GM12873 (cell line): ENCODE measurements at regions not wholly inside any gene's neighbourhood (a gene's known extent, or its start where the extent isn't known, plus 50 kb on each side); places are given as distances from the start of the nearest gene placed in this dataset.

ENCODE experiments used
- TF ChIP-seq, protein P1 (sequence below): IDR thresholded peaks from 2 replicates; pipeline ENCODE4 v1.5.1; 2012; ENCODE audit warnings: low read depth, mild to moderate bottlenecking, moderate library complexity, low read length, control low read depth; ENCODE audit not compliant: insufficient read depth; ENCODE audit errors: missing control alignments

- TF ChIP-seq, protein P1, sequence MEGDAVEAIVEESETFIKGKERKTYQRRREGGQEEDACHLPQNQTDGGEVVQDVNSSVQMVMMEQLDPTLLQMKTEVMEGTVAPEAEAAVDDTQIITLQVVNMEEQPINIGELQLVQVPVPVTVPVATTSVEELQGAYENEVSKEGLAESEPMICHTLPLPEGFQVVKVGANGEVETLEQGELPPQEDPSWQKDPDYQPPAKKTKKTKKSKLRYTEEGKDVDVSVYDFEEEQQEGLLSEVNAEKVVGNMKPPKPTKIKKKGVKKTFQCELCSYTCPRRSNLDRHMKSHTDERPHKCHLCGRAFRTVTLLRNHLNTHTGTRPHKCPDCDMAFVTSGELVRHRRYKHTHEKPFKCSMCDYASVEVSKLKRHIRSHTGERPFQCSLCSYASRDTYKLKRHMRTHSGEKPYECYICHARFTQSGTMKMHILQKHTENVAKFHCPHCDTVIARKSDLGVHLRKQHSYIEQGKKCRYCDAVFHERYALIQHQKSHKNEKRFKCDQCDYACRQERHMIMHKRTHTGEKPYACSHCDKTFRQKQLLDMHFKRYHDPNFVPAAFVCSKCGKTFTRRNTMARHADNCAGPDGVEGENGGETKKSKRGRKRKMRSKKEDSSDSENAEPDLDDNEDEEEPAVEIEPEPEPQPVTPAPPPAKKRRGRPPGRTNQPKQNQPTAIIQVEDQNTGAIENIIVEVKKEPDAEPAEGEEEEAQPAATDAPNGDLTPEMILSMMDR, result no peak
Observed at GRCh38 chr1:87466621-87467020, 137.9 kb downstream of the LMO4 start.

DNA sequence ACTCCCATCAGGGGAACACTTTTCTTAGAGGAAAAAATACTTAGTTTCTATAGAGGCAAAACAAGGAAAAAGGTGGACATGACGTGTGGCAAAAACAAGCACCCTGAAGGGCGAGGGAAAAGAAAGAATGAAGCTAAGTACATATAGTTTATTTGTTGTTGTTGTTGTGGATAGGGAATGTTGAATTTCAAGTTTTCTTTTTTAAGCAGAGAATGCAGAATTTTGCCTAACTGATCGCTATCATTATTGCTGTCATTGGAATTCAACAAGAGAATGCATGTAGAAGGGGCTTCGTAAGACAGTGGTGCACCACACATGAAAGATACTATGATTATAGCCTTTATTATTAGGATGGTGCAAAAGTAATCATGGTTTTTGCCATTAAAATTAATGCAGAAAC, 144.0 kb downstream of the LMO4 start:
- TF ChIP-seq, protein P1, result no peak

DNA sequence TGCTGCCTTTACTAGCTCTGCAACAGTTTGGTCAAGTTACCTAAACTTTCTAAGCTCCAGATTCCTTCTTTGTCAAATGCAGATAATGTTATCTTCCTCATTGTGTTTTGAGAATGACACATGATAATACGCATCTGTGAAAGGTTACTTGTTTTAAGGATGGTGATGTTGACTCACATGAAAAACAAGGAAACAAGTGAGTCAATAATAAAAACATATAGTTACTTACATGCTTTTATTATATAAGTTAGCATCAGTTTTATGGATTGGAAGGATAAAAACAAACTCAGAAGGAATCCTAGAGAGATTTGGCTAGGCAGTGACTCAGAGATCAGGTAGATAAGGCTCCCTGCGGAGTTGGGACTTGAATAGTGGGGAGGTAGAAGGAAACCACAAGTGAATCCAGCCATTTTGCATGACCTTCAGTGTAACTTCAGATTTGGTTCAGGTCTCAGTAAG, 144.6 kb downstream of the LMO4 start:
- TF ChIP-seq, protein P1, result no peak

- TF ChIP-seq, protein P1, result no peak
Observed at GRCh38 chr1:87474098-87474497, 145.4 kb downstream of the LMO4 start.

- TF ChIP-seq, protein P1, result no peak
Observed at GRCh38 chr1:87478231-87478630, 149.6 kb downstream of the LMO4 start.

- TF ChIP-seq, protein P1, result no peak
Observed at GRCh38 chr1:87495147-87495546, 166.5 kb downstream of the LMO4 start.

DNA sequence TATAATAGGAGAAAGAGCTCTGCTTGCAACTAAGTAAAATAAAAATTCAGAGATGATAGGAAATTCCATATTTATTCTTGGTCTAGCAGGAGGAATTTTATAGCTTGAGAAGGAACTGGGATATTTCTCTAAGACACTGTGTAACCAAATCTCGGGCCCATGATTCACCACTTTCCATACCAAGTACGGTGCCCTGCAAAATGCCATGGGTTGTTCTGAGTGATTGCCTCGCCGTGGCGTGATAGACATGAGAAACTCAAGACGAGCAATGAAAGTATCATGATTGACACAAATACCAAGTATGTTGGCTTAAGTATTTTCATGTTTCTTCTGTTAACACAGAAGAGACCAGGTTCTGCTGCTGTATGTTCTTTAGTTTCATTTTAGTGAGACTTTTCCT, 167.2 kb downstream of the LMO4 start:
- TF ChIP-seq, protein P1, result no peak
